ENCODE measurements at regions not wholly inside any gene's neighbourhood (a gene's known extent, or its start where the extent isn't known, plus 50 kb on each side); places are given as distances from the start of the nearest gene placed in this dataset.

GRCh38 chr6:97842521-97842920 lies 559.5 kb upstream of the MMS22L start:
- TF ChIP-seq, protein P1, sequence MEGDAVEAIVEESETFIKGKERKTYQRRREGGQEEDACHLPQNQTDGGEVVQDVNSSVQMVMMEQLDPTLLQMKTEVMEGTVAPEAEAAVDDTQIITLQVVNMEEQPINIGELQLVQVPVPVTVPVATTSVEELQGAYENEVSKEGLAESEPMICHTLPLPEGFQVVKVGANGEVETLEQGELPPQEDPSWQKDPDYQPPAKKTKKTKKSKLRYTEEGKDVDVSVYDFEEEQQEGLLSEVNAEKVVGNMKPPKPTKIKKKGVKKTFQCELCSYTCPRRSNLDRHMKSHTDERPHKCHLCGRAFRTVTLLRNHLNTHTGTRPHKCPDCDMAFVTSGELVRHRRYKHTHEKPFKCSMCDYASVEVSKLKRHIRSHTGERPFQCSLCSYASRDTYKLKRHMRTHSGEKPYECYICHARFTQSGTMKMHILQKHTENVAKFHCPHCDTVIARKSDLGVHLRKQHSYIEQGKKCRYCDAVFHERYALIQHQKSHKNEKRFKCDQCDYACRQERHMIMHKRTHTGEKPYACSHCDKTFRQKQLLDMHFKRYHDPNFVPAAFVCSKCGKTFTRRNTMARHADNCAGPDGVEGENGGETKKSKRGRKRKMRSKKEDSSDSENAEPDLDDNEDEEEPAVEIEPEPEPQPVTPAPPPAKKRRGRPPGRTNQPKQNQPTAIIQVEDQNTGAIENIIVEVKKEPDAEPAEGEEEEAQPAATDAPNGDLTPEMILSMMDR (IDR thresholded peaks at IDR 0.05; ENCODE audit: low read depth, low read length, missing control alignments), result no peak
- no peak for DNase-seq (ENCODE audit: low read depth)
- H3K4me3 ChIP-seq (ENCODE audit: low read depth, low read length), result no peak overlapping the region

DNA sequence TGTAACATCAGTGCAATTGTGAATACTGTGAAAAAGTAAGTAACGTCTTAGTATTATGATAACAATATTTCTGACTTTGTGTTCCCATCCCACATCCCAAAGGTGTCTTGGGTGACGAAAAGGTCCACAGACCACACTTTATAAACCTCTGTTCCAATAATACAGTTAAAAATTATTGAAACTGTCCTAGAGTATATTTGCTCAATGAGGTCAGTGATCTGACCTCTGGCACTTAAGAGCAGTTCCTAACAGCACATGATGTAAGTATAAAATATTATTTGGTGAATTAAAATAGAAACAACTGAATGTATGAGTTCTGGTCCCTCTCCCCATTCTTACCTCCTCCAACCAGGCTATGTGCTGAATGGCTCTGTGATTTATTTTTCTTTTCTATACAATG lies 566.4 kb upstream of the MMS22L start:
- H3K4me3 ChIP-seq (ENCODE audit: low read depth, low read length), result no peak overlapping the region
- TF ChIP-seq, protein P1 (IDR thresholded peaks at IDR 0.05; ENCODE audit: low read depth, low read length, missing control alignments), result no peak

DNA sequence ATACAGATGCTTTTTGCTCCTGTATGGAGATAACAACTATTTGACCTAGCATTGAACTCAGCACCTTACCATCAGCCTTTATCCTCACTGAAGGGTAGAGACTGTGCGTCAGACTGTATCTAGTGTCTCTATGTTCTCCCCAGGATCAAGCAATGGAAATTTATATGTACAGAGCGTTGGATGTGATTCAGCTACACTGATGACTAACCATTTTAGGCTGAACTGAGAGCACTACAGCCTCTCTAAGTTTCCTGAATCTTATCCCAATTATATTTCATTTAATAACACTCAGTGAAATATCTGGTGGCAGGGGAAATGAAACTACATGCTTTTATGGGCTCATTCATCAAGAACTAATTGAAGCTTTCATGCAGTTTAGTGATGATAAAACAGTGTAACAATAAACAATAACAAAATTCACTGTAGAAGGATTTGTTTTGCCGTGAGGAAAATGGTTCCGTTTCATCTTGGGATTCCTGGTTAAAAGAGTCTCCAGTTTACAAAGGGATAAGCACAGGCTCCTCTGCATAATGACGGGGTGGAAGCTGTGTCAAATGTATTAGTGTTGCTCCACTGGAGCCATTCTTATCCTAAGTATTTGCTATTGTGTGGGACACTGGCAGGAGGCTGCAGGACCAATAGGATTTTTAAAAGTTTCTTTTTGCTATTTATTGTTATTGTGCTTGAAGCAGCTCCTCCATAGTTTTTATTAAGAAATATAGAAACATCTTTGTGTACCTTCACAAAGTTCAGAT lies 567.6 kb upstream of the MMS22L start:
- TF ChIP-seq, protein P1 (IDR thresholded peaks at IDR 0.05; ENCODE audit: low read depth, low read length, missing control alignments), result no peak
- no peak overlapping the region for H3K4me3 ChIP-seq (ENCODE audit: low read depth, low read length)
- DNase-seq (ENCODE audit: low read depth), result no peak

More for the DNA sequence above, 566.4 kb upstream of the MMS22L start:
- no peak for DNase-seq (ENCODE audit: low read depth)

DNA sequence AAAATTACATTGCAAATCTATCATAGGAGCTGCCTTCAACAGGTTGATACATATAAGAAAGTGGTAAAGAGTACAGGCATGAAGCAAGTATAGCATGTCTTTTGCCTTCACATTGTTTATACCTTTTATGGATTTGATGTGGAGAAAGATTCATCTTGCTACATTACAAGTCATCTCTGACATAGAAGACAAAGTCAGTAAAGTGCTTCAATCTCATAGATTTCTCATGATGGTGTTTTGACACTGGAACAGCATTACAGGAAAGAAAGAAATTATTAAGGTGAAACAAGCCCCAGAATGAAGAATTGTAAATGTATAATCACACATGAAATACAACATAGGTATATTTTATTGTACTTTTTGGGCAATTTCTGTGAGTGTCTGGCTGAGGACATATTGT lies 580.7 kb upstream of the MMS22L start:
- H3K4me3 ChIP-seq (ENCODE audit: low read depth, low read length), result no peak overlapping the region
- TF ChIP-seq, protein P1 (IDR thresholded peaks at IDR 0.05; ENCODE audit: low read depth, low read length, missing control alignments), result no peak
- DNase-seq (ENCODE audit: low read depth), result no peak

DNA sequence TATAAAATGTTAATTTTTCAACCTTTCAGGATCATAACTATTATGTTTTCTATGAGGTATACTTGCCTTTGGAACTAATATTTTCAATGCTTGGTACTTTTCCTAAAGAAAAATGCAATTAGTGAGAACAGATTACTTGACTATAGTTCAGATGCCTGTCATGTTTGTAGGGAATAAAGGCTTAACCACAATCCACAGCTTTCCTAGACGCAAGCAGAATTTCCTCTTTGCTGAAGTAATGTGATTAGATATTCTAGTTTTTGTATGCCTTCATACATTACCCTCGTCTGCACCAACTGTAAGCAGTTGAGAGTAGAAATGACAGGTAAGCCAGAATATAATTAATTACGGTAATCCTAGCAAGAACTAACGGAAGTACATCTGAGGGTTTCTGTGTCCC lies 581.4 kb upstream of the MMS22L start:
- DNase-seq (ENCODE audit: low read depth), result no peak
- no peak overlapping the region for H3K4me3 ChIP-seq (ENCODE audit: low read depth, low read length)
- TF ChIP-seq, protein P1 (IDR thresholded peaks at IDR 0.05; ENCODE audit: low read depth, low read length, missing control alignments), result no peak

DNA sequence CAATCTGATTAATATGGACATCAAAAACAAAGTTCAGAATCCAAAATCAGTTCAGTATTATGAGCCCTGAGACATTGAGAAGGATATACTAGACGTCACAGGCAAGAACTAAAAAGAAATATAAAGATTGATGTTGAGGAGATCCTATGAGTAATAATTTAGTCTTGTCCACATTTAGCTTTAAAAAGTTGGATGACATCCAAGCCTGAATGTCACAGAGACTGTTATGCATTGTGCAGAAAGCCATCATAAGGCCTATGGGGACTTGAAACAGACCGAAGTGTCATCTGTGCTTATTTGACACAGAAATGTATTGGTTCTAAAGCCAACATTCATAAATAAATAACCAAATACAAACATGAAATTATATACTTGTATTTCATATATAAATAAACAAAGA lies 581.8 kb upstream of the MMS22L start:
- TF ChIP-seq, protein P1 (IDR thresholded peaks at IDR 0.05; ENCODE audit: low read depth, low read length, missing control alignments), result no peak
- no peak overlapping the region for H3K4me3 ChIP-seq (ENCODE audit: low read depth, low read length)
- DNase-seq (ENCODE audit: low read depth), result no peak

- H3K4me3 ChIP-seq (ENCODE audit: low read depth, low read length), result no peak overlapping the region
- TF ChIP-seq, protein P1 (IDR thresholded peaks at IDR 0.05; ENCODE audit: low read depth, low read length, missing control alignments), result no peak
- DNase-seq (ENCODE audit: low read depth), result no peak
These were observed 582.6 kb upstream of the MMS22L start for GRCh38 chr6:97865612-97866011.
